Fibroblast of mammary gland (primary cell): ENCODE measurements at regions not wholly inside any gene's neighbourhood (a gene's known extent, or its start where the extent isn't known, plus 50 kb on each side); places are given as distances from the start of the nearest gene placed in this dataset.

Experiments
- DNase-seq: peaks from one replicate; pipeline ENCODE4 v3.0.0-alpha.2; 2010; ENCODE audit warnings: low read depth
- H3K4me3 ChIP-seq: 2 replicates; pipeline ENCODE4 v1.5.1; 2011; ENCODE audit warnings: low read depth, mild to moderate bottlenecking, low read length, moderate library complexity; ENCODE audit not compliant: control insufficient read depth
- CTCF ChIP-seq: conservative IDR thresholded peaks from 2 replicates; pipeline ENCODE4 v1.5.1; 2011; ENCODE audit warnings: low read depth, low read length, inconsistent platforms; ENCODE audit not compliant: control insufficient read depth, insufficient read depth

DNA sequence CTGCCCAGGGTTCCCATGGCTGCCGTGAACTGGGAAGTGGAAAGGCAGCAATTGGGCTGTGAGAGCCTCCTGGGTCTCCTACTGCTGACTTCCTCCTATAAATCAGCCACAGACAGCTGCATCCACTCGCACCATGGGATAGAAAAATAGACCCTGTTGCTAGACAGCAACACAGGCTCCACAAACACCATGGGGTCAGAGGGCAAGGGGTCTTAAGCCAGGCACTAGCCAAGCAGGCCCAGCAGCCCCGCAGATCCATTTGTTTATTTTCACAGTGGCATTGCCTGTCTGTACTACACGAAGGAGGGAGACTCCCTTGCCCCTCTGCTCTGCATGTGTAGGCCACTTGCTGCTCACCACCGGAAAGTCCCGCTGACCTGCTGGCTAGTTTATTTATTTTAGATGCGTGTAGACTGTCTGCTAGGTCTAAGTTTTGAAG lies 139.8 kb downstream of the DACT1 start:
- H3K4me3 ChIP-seq, result no peak overlapping the region
- no peak for TF ChIP-seq CTCF
- no peak for DNase-seq

GRCh38 chr14:58778202-58778601 lies 140.4 kb downstream of the DACT1 start:
- H3K4me3 ChIP-seq, result no peak overlapping the region
- no peak for DNase-seq
- TF ChIP-seq CTCF, result no peak

DNA sequence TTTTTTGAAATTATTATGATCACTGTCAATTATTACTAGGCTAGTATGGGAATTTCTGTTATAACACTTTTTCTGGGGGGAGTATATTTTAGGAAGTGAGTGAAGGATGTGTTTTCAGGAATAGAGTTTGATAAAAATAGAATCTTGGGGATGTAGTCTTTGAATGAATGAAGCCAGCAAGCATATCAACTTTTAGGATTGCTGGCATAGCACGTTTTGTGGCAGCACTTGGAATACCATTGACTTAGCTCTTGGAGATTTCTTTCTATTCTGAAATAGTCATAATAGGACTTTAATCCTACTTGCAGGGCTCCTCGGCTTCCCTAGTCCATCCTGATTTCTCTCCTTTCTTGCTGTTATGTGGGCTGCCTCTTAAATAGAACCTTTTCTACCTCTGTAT lies 141.6 kb downstream of the DACT1 start:
- no peak overlapping the region for H3K4me3 ChIP-seq
- TF ChIP-seq CTCF, result no peak
- no peak for DNase-seq

DNA sequence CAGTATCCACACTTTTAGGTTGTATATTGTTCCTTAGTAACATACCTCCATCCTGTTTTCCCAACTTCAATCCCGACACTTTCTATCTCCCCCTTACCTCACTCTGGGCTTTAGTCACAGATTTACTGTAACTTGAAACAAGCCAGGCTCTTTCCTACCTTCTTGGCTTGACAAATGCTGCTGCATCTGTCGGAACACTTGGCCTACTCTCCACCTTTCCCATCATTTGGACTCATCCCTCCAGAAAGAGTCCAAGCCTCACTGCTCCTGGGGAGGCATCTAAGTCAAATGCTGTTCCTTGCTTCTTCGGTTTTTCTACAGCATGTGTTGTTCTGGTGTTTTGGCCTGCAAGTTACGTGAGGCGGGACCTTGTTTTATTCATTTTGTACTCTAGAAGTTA lies 142.4 kb downstream of the DACT1 start:
- H3K4me3 ChIP-seq, result no peak overlapping the region
- no peak for DNase-seq
- TF ChIP-seq CTCF, result no peak

GRCh38 chr14:58780605-58781004 lies 142.8 kb downstream of the DACT1 start:
- no peak for TF ChIP-seq CTCF
- DNase-seq, result no peak
- H3K4me3 ChIP-seq, result no peak overlapping the region

DNA sequence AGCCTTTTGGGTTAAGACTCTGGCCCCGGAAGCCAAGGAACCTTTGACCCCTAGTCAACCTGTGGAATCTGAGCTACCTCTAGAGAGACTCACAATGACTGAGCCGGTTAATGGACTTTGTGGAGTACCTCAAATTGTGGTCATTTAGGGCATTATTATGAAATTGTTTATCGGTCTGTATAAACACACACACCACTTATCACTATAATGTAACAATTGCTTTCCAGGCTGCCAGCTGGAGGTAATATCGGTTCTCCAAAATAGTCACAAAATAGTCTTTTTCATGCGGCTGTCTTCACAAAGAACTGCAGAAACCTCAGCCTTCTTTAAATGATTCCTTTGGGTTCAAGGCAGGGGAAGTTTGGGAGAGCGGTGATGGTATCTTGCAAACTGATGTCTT lies 144.2 kb downstream of the DACT1 start:
- no peak for TF ChIP-seq CTCF
- no peak for DNase-seq
- no peak overlapping the region for H3K4me3 ChIP-seq
